ENCODE measurements at regions not wholly inside any gene's neighbourhood (a gene's known extent, or its start where the extent isn't known, plus 50 kb on each side); places are given as distances from the start of the nearest gene placed in this dataset.

- no peak for DNase-seq (ENCODE audit: low read depth in 1 of 2, low spot score in 1 of 2)
- no peak overlapping the region for H3K27ac ChIP-seq (replicated peaks)
- no peaks in the 10 kb centered on the region for H3K27me3 ChIP-seq (ENCODE audit: insufficient read depth, poor library complexity, severe bottlenecking)
- no peak for TF ChIP-seq GABPA (IDR thresholded peaks at IDR 0.05; ENCODE audit: low read depth)
- TF ChIP-seq REST (IDR thresholded peaks at IDR 0.05; ENCODE audit: insufficient replicate concordance, low read depth) = no peak
- no peak for TF ChIP-seq CTCF (IDR thresholded peaks at IDR 0.05; ENCODE audit: insufficient read depth, low read length)
- TF ChIP-seq POLR2AphosphoS5 (IDR thresholded peaks at IDR 0.05; ENCODE audit: low read depth) = no peak
- TF ChIP-seq SPI1 (IDR thresholded peaks at IDR 0.05; ENCODE audit: borderline replicate concordance, low read depth) = no peak
- H3K4me3 ChIP-seq (replicated peaks; ENCODE audit: insufficient read depth, low read length) = no peak overlapping the region
Observed at GRCh38 chr5:28914297-28914696, 1875.9 kb upstream of the CDH9 start.

- no peak for DNase-seq (ENCODE audit: low read depth in 1 of 2, low spot score in 1 of 2)
- TF ChIP-seq POLR2AphosphoS5 (IDR thresholded peaks at IDR 0.05; ENCODE audit: low read depth) (no peak), REST (IDR thresholded peaks at IDR 0.05; ENCODE audit: insufficient replicate concordance, low read depth) (no peak), GABPA (IDR thresholded peaks at IDR 0.05; ENCODE audit: low read depth) (no peak), SPI1 (IDR thresholded peaks at IDR 0.05; ENCODE audit: borderline replicate concordance, low read depth) (no peak), CTCF (IDR thresholded peaks at IDR 0.05; ENCODE audit: insufficient read depth, low read length) (no peak)
- H3K27me3 ChIP-seq (ENCODE audit: insufficient read depth, poor library complexity, severe bottlenecking) = no peaks in the 10 kb centered on the region
- H3K4me3 ChIP-seq (replicated peaks; ENCODE audit: insufficient read depth, low read length) = no peak overlapping the region
- H3K27ac ChIP-seq (replicated peaks) = no peak overlapping the region
Observed at GRCh38 chr5:28903643-28904042, 1865.3 kb upstream of the CDH9 start.

- no peak for TF ChIP-seq GABPA (IDR thresholded peaks at IDR 0.05; ENCODE audit: low read depth)
- TF ChIP-seq SPI1 (IDR thresholded peaks at IDR 0.05; ENCODE audit: borderline replicate concordance, low read depth) = no peak
- no peak for TF ChIP-seq CTCF (IDR thresholded peaks at IDR 0.05; ENCODE audit: insufficient read depth, low read length)
- no peak for TF ChIP-seq POLR2AphosphoS5 (IDR thresholded peaks at IDR 0.05; ENCODE audit: low read depth)
- no peak for TF ChIP-seq REST (IDR thresholded peaks at IDR 0.05; ENCODE audit: insufficient replicate concordance, low read depth)
- H3K4me3 ChIP-seq (replicated peaks; ENCODE audit: insufficient read depth, low read length) = no peak overlapping the region
Observed at GRCh38 chr5:28896949-28897348, 1858.6 kb upstream of the CDH9 start.

More at GRCh38 chr5:28896949-28897348, 1858.6 kb upstream of the CDH9 start:
- Histone ChIP-seq H3K27ac (replicated peaks) (no peak overlapping the region), H3K27me3 (ENCODE audit: insufficient read depth, poor library complexity, severe bottlenecking) (no peaks in the 10 kb centered on the region)
- DNase-seq (ENCODE audit: low read depth in 1 of 2, low spot score in 1 of 2) = no peak

Data from HL-60 (cell line).